ENCODE measurements at regions not wholly inside any gene's neighbourhood (a gene's known extent, or its start where the extent isn't known, plus 50 kb on each side); places are given as distances from the start of the nearest gene placed in this dataset.

DNA sequence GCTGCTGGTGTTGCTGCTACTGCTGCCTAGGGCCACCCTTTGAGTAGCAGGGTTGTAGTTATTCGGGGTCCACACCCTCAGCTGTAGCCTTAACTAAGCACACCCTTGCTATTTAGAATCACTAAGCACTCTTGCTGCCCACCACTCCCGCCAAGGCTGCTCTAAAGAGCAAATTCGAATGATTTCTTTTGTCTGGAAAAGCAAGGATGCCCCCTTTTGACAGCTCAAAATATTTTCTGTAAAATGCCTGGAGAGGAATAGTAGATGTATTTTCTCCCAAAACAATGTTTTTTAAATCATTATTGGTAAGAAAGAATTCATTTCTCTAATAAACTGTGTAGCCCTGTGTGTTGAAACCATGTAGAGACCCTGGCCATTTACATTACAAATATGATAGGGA lies 80.8 kb upstream of the PAPOLG start:
- H3K27ac Mint-ChIP-seq = no peak overlapping the region
- H3K4me1 Mint-ChIP-seq = peaks cover 4 to 20% of the 10 kb centered on the region in 2 donors
- no peaks in the 10 kb centered on the region for H3K36me3 Mint-ChIP-seq
- no peak overlapping the region for H3K4me3 Mint-ChIP-seq
- no peaks in the 10 kb centered on the region for H3K9me3 Mint-ChIP-seq
- no peak for DNase-seq
- peaks cover 0 to 2% (median 2%) of the 10 kb centered on the region in 3 donors for H3K27me3 Mint-ChIP-seq (ENCODE audit: low read depth in 3 of 3)

DNA sequence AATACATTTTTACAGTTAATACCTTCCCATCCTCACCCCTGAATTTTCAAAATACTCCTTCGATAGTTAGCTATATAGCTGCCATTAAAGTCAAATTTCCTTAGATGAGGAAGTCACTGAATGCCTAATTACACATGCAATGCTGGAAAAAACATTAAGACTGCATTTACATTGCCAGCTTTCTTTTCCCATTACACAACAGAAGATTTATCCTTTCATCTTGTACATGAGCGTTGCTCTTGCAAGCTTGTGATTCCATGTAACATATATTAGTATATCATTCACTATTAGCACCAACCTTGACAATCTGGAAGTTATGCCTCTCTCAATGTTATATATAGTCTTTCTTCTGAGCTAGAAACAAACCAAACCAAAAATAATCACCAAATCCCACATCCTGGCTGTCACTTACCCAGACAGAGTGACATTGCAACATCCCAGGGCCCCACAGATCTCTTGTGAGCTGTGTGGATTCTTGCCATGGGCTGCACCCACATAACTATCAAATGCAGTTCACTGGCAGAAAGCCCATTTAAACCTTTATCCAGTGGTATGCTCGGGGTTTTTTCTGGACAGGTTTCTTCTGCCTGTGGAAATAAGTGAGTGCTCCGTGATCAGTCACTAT lies 79.2 kb upstream of the PAPOLG start:
- peaks cover 0 to 2% (median 2%) of the 10 kb centered on the region in 3 donors for H3K27me3 Mint-ChIP-seq (ENCODE audit: low read depth in 3 of 3)
- H3K9me3 Mint-ChIP-seq = no peaks in the 10 kb centered on the region
- no peak for DNase-seq
- H3K4me3 Mint-ChIP-seq = no peak overlapping the region
- H3K4me1 Mint-ChIP-seq = peaks cover 4 to 20% of the 10 kb centered on the region in 2 donors
- no peak overlapping the region for H3K27ac Mint-ChIP-seq
- no peaks in the 10 kb centered on the region for H3K36me3 Mint-ChIP-seq

DNA sequence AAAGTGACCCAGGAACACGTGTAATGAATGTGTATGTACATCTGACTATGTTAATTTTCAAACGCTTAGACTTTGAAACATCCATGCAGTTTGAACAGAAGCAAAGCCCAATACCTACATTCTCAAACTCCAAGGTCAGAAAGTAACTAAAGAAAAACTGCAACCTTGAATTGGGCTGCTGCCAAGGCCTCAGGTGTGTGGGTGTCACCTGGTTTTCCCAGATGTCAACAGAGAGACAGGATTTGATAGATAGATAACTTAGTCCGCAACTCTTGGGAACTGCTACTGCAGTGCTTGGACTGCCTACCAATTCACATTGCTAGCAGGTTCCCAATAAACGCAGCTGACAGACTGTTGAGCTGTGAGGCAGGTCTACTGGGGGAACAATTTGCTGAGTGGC lies 78.7 kb upstream of the PAPOLG start:
- H3K36me3 Mint-ChIP-seq = no peaks in the 10 kb centered on the region
- no peak overlapping the region for H3K27ac Mint-ChIP-seq
- H3K4me3 Mint-ChIP-seq = no peak overlapping the region
- peaks cover 4 to 20% of the 10 kb centered on the region in 2 donors for H3K4me1 Mint-ChIP-seq
- no peaks in the 10 kb centered on the region for H3K9me3 Mint-ChIP-seq
- peaks cover 0 to 2% (median 2%) of the 10 kb centered on the region in 3 donors for H3K27me3 Mint-ChIP-seq (ENCODE audit: low read depth in 3 of 3)
- no peak for DNase-seq

DNA sequence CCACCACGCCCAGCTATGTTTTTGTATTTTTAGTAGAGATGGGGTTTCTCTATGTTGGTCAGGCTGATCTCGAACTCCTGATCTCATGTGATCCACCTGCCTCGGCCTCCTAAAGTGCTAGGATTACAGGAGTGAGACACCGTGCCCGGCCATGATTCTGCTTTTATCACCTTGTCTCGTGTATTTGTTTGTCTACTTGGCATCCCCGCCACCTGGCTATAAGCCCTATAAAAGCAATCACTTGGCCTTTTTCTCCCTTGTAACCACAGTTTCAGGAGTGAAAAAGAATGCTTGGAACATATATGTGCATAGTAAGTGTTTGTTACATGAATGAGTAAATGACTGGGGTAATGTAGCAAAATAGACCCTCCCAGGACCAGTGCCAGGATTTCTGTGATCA lies 77.5 kb upstream of the PAPOLG start:
- H3K4me3 Mint-ChIP-seq = no peak overlapping the region
- no peaks in the 10 kb centered on the region for H3K9me3 Mint-ChIP-seq
- H3K36me3 Mint-ChIP-seq = no peaks in the 10 kb centered on the region
- H3K27me3 Mint-ChIP-seq (ENCODE audit: low read depth in 3 of 3) = peaks cover 2 to 5% (median 4%) of the 10 kb centered on the region in 3 donors
- no peak for DNase-seq
- no peak overlapping the region for H3K27ac Mint-ChIP-seq
- H3K4me1 Mint-ChIP-seq = peaks cover 4 to 20% of the 10 kb centered on the region in 2 donors

DNA sequence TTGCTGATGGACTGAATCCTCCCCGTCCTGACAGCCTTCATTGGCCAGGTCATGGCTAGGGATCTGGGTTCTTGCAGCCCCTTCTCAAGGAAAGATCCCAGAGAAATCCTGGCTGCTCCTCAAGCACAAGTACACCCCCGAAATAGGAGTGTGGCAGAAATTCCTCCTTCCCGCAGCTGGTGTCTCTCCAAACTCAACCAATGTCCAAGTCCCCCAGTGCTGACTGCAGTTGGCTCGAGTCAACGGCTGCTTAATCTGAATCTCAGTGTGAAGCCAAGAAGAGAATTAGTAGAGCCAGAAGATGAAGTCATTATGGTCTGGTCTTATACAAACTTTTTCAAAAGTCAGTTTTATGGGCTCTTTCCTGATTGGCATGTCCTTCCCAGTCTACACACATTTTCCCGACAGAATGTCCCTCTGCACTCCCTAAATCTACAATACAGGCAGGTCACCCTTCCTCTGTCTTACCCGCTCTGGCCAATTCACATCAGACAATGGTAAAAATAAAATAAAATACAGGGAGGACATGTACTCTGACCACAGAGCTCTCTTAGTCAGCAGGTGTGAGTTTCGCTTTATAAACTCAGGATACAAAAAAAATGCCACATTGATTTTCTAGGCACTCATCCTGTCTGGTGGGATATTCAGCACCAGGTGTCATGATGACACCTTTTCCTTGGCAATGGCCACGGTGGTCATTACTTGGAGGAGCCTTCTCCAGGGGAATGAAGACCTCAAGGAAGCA lies 76.9 kb upstream of the PAPOLG start:
- no peak for DNase-seq

DNA sequence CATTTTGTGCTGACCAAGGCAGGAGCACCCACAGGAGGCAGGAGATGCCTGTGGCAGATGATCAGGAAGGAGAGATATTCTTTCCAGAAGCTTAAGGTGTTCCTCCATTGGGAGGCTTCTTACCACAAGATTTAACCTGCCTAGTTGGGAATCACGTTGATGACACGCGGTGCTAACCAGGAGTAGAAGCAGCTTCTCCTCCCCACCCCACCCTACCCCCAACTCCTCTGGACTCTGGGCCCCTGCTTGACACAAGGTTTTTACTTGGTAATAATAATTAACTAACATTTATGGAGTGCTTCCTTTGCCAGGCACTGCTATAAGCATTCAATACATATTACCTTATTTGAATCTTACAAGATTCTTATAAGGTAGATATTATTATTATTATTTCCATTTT lies 62.5 kb upstream of the PAPOLG start:
- Mint-ChIP-seq H3K27ac (no peak overlapping the region), H3K4me1 (no peaks in the 10 kb centered on the region), H3K9me3 (no peaks in the 10 kb centered on the region), H3K4me3 (no peak overlapping the region), H3K27me3 (ENCODE audit: low read depth in 3 of 3) (peaks cover 3 to 6% (median 4%) of the 10 kb centered on the region in 3 donors), H3K36me3 (no peaks in the 10 kb centered on the region)
- no peak for DNase-seq

More for the DNA sequence above, 76.9 kb upstream of the PAPOLG start:
- peaks cover 4 to 20% of the 10 kb centered on the region in 2 donors for H3K4me1 Mint-ChIP-seq
- H3K27me3 Mint-ChIP-seq (ENCODE audit: low read depth in 3 of 3) = peaks cover 2 to 5% (median 4%) of the 10 kb centered on the region in 3 donors
- no peak overlapping the region for H3K4me3 Mint-ChIP-seq
- H3K9me3 Mint-ChIP-seq = no peaks in the 10 kb centered on the region
- H3K27ac Mint-ChIP-seq = peak overlapping the region in 2 of 6 donors; percentile 18 to 26
- H3K36me3 Mint-ChIP-seq = no peaks in the 10 kb centered on the region

DNA sequence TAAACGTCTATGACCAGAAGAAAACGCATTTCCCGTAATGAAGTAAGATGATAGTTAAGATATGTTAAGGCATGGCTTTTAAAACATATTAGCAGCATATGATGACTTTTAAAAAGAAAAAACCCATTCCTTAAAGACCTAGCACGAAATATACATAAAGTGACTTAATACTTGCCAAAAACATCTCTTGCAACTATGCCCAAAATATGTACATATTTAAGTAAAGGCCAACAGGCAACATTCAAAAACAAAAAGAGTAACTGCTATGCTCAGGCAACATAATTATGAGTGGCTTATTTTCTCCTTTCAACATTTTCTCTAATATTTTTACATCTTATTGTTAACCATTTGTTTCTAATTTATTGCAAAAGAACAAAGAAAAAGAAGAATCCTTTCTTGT lies 60.3 kb upstream of the PAPOLG start:
- no peak for DNase-seq
- Mint-ChIP-seq H3K27me3 (ENCODE audit: low read depth in 3 of 3) (peaks cover 2 to 10% (median 6%) of the 10 kb centered on the region in 3 donors), H3K4me3 (no peak overlapping the region), H3K36me3 (no peaks in the 10 kb centered on the region), H3K27ac (no peak overlapping the region), H3K4me1 (no peaks in the 10 kb centered on the region), H3K9me3 (no peaks in the 10 kb centered on the region)

DNA sequence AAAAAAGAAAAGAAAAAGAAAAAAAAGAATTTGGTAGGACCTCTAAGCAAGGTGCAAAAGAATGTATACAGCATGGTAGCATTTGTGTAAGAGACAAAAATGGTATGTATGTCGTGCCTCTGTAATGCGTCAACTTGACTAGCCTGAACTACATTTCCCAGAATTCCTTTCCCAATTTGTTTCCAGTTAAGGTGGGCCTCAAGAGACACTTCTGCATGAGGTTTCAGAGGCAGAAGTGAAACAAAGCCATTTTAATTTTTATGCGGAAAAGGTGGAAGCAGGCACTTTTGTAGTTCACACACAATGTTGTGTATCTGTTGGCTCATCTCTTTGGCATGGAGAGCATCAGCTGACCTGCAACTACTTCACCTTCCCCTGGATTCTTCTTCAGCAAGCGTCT lies 56.5 kb upstream of the PAPOLG start:
- no peaks in the 10 kb centered on the region for H3K4me1 Mint-ChIP-seq
- H3K27me3 Mint-ChIP-seq (ENCODE audit: low read depth in 3 of 3) = peaks cover 3 to 8% (median 5%) of the 10 kb centered on the region in 3 donors
- H3K36me3 Mint-ChIP-seq = no peaks in the 10 kb centered on the region
- no peak overlapping the region for H3K4me3 Mint-ChIP-seq
- no peaks in the 10 kb centered on the region for H3K9me3 Mint-ChIP-seq
- H3K27ac Mint-ChIP-seq = no peak overlapping the region
- DNase-seq = no peak

DNA sequence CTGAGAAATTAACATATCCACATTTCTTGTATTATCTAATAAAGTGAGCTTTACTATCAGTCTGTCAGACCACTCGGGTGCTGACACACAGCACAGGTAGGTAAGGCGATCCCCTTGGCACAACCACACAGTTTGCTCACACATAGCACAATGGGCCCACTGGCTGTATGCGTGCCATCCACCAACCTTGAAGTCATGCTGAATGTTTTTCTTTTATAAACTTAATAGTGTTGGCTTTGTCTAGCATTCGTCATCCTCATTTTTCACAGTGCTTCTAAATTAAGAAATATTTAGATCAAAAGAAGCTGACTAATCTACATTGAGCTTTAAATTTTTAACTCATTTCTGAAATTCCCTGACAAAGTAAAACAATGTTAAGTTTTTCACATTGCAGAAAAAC lies 50.0 kb upstream of the PAPOLG start:
- Mint-ChIP-seq H3K9me3 (no peaks in the 10 kb centered on the region), H3K27me3 (ENCODE audit: low read depth in 3 of 3) (peaks cover 2 to 8% (median 3%) of the 10 kb centered on the region in 3 donors)

More for the DNA sequence above, 50.0 kb upstream of the PAPOLG start:
- Mint-ChIP-seq H3K4me3 (no peak overlapping the region), H3K36me3 (no peaks in the 10 kb centered on the region), H3K4me1 (no peaks in the 10 kb centered on the region), H3K27ac (no peak overlapping the region)
- no peak for DNase-seq
